GM10248 (cell line): ENCODE measurements at regions not wholly inside any gene's neighbourhood (a gene's known extent, or its start where the extent isn't known, plus 50 kb on each side); places are given as distances from the start of the nearest gene placed in this dataset.

Experiments used
- CTCF ChIA-PET: fragments of 300-600 bp; sonication (Branson Sonifier 250); formaldehyde crosslinking; extraction: SDS; loops from one replicate; lab custom pipeline; 2021; ENCODE audit warnings: antibody characterized with exemption; lab: Yijun Ruan, JAX
- POLR2A ChIA-PET: fragments of 350-650 bp; sonication (Branson Sonifier 250); formaldehyde crosslinking; extraction: SDS; loops from one replicate; lab custom pipeline; 2020; ENCODE audit warnings: antibody characterized with exemption; lab: Yijun Ruan, JAX
- DNase-seq: peaks from one replicate; pipeline ENCODE4 v3.0.0; 2012; ENCODE audit errors: extremely low spot score
- TF ChIP-seq, protein P1 (sequence below): IDR thresholded peaks from 2 replicates; pipeline ENCODE4 v1.5.1; 2012; ENCODE audit warnings: mild to moderate bottlenecking, low read depth; ENCODE audit errors: extremely low read depth, missing control alignments, control extremely low read depth

DNA sequence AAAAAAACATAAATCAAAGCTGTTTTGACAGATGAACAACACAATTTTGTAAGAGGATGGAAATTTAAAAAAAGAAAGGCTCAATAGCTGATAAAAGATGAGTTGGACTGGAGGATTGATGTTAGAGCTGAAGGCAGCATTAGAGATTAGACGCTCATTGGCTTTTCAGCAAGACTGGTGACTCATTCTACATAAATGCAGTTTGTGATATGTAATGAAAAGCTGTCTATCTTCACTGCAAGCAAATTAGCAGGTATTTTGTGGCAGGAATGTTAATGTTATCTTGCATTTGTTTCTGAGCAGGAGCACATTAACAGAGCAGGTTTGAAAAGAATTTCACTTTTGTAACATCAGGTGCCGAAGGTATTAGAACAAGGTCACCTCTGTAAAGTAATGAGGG is 442.7 kb upstream of the NOVA1 start:
- TF ChIP-seq, protein P1, sequence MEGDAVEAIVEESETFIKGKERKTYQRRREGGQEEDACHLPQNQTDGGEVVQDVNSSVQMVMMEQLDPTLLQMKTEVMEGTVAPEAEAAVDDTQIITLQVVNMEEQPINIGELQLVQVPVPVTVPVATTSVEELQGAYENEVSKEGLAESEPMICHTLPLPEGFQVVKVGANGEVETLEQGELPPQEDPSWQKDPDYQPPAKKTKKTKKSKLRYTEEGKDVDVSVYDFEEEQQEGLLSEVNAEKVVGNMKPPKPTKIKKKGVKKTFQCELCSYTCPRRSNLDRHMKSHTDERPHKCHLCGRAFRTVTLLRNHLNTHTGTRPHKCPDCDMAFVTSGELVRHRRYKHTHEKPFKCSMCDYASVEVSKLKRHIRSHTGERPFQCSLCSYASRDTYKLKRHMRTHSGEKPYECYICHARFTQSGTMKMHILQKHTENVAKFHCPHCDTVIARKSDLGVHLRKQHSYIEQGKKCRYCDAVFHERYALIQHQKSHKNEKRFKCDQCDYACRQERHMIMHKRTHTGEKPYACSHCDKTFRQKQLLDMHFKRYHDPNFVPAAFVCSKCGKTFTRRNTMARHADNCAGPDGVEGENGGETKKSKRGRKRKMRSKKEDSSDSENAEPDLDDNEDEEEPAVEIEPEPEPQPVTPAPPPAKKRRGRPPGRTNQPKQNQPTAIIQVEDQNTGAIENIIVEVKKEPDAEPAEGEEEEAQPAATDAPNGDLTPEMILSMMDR = no peak
- DNase-seq = no peak
- CTCF ChIA-PET = no interaction called here

DNA sequence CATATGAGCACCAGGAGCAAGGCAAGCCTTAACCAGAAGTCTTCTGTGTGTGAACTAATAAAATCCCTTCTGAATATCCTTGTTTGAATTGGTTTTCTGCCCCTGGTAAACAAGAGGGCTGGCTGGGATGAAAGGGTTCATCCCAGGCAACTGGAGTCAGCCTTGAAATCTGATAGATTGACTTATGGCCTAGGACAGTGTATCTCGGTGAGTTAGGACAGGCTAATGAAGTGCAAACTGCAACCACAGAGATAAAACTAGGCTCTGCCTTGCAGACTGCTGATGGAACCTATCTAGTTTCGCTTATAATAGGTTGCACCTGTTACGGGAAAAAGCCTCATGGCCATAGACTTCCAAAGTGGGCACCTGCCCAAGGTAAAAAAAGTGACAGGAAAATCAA is 451.9 kb upstream of the NOVA1 start:
- DNase-seq = no peak
- TF ChIP-seq, protein P1 = no peak
- CTCF ChIA-PET = no interaction called here
- POLR2A ChIA-PET = no interaction called here

More for the DNA sequence above, 442.7 kb upstream of the NOVA1 start:
- POLR2A ChIA-PET = no interaction called here

DNA sequence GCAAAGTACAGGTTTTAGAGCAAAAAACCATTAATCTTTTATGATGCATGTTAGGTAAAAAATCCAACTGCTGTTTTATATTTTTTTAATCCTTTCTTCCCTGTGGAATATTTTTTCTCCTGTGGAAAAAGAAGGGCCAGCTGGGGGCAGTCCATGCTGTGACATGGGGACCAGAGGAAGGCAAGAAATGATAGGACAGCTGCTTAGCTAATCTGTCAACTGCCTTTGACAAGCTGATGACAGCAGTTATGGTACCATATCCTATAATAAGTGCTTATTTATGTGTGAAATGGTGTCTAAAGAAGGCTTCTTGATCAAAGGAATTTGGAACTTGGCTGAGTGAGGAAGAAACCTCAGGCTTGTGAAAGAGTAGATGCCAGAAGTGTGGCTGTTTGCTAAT is 452.4 kb upstream of the NOVA1 start:
- CTCF ChIA-PET = no interaction called here
- no peak for DNase-seq
- TF ChIP-seq, protein P1 = no peak
- POLR2A ChIA-PET = no interaction called here

DNA sequence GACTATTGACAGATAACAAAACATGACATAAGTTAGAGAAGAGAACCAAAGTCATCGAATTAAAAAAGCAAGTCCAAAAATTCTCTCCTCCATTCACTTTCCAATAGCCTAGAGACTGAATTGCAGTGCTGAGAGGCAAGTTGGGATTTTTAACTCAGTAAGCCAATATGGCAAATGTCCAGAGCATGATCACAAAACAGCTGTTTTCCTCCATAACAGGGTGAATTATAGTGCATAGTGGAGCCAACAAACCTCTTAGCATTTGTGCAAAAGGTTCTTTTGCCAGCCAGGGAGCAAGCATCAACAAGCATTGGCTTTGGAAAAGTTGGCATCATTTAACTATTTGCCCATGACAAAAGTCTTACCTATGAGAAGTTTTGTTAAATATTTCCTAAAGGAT is 458.8 kb upstream of the NOVA1 start:
- POLR2A ChIA-PET = no interaction called here
- CTCF ChIA-PET = no interaction called here
- TF ChIP-seq, protein P1 = no peak
- DNase-seq = no peak

DNA sequence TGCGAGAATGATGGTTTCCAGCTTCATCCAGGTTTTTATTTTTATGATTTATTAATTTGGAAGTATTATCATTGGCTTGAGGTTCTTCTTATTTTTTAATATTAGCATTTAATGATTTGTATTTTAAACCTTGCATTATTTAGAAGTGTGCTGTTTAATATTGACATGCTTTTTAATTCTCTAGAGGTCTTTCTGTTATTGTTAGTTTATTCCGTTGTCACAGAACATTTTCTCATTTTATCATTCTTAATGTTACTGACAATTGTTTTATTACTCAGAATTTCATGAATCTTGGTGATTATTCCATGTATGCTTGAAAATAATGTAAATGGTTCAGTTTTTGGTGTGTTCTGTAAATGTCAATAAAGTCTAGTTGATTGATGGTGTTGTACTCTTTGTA is 463.5 kb upstream of the NOVA1 start:
- TF ChIP-seq, protein P1 = no peak
- POLR2A ChIA-PET = no interaction called here
- DNase-seq = no peak
- CTCF ChIA-PET = no interaction called here

DNA sequence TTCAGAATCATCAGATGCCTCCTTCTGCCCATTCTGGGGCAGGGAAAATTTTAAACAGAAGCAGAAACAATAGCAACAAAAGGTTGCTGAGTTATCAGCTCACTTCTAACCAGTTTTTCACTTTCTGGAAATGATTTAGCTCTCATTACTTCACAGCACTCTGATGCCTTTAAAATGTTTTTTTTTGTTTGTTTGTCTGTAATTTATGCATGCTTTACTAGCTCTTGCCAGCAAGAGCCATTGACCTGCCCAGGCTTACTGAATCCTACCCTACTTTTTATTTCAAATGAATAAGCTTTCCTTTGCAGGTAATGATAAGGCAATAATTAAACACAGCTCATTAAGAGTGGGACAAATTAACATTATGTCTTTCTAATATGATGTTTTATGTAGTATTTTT is 466.1 kb upstream of the NOVA1 start:
- TF ChIP-seq, protein P1 = no peak
- POLR2A ChIA-PET = no interaction called here
- CTCF ChIA-PET = no interaction called here
- no peak for DNase-seq

DNA sequence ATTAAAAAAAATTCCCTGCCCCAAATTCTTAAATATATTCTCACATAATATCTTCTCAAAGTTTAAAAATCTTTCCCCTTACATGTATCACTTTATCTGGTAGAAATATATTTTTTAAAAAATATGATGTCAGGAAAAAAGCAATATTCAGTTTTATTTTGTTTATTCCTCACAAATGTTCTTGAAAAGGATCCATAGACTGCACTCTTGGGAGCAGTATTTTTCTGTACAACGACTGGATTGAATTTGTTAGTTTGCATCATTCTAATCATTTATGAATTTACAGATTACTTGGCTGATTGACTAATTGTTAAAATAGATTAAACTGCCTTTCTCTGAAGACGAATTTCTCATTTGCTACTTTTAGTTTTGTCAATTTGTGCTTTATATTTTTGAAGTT is 468.1 kb upstream of the NOVA1 start:
- no peak for DNase-seq
- ChIA-PET CTCF (no interaction called here), POLR2A (no interaction called here)
- TF ChIP-seq, protein P1 = no peak
